Lower lobe of right lung (tissue), 2 donors: ENCODE measurements at regions not wholly inside any gene's neighbourhood (a gene's known extent, or its start where the extent isn't known, plus 50 kb on each side); places are given as distances from the start of the nearest gene placed in this dataset.
A peak's percentile ranks its signal among the peaks of the same experiment; 100 is the strongest.

Source experiments
- ATAC-seq, 2 donors: fragments of 200-7000 bp; cut with Tn5 transposase; one replicate each; pipeline ENCODE4 v1.9.1; 2020 to 2022; ENCODE audit warnings: mild to moderate bottlenecking in 2 of 2, moderate library complexity in 2 of 2
- DNase-seq: peaks from one replicate; pipeline ENCODE4 v3.0.0-alpha.2; 2020
- H3K27ac ChIP-seq: fragments of 200-600 bp; one replicate; pipeline ENCODE4 v1.8.0; 2022
- H3K27me3 ChIP-seq: fragments of 200-600 bp; one replicate; pipeline ENCODE4 v1.8.0; 2022; ENCODE audit warnings: low read depth
- H3K36me3 ChIP-seq: fragments of 200-600 bp; one replicate; pipeline ENCODE4 v1.8.0; 2022; ENCODE audit warnings: mild to moderate bottlenecking
- H3K4me1 ChIP-seq: fragments of 200-600 bp; one replicate; pipeline ENCODE4 v1.8.0; 2022
- H3K4me3 ChIP-seq: fragments of 200-600 bp; one replicate; pipeline ENCODE4 v1.8.0; 2022; ENCODE audit warnings: mild to moderate bottlenecking
- H3K9me3 ChIP-seq: fragments of 200-600 bp; one replicate; pipeline ENCODE4 v1.8.0; 2022
- CTCF ChIP-seq: fragments of 200-600 bp; IDR thresholded peaks from one replicate; pipeline ENCODE4 v1.8.0; 2022; ENCODE audit warnings: antibody characterized with exemption, mild to moderate bottlenecking
- intact Hi-C: fragments of 100-400 bp; cut with DNase I; formaldehyde crosslinking; loops from one replicate; pipeline ENCODE4 v1.11.0; 2022
- donor health status: DM: no; HTN: yes; CAD: no; lungs with severe emphysema.

GRCh38 chr15:39092354-39092753, 488.5 kb upstream of the THBS1 start:
- no peak for TF ChIP-seq CTCF
- intact Hi-C loops, result no loop called here
- H3K9me3 ChIP-seq, result no peaks in the 10 kb centered on the region
- no peak overlapping the region for H3K27ac ChIP-seq
- DNase-seq (no peak), ATAC-seq (peak in 1 of 2 donors; percentile 9)
- no peaks in the 10 kb centered on the region for H3K27me3 ChIP-seq
- H3K4me3 ChIP-seq, result no peak overlapping the region
- H3K4me1 ChIP-seq, result no peaks in the 10 kb centered on the region
- H3K36me3 ChIP-seq, result no peaks in the 10 kb centered on the region

GRCh38 chr15:39092761-39093160, 488.1 kb upstream of the THBS1 start:
- H3K9me3 ChIP-seq, result no peaks in the 10 kb centered on the region
- no peaks in the 10 kb centered on the region for H3K27me3 ChIP-seq
- DNase-seq, result no peak
- no peak overlapping the region for H3K27ac ChIP-seq
- no peak overlapping the region for H3K4me3 ChIP-seq
- peak in 1 of 2 donors; percentile 37 for ATAC-seq
- H3K36me3 ChIP-seq, result no peaks in the 10 kb centered on the region
- H3K4me1 ChIP-seq, result no peaks in the 10 kb centered on the region
- no peak for TF ChIP-seq CTCF
- intact Hi-C loops, result no loop called here

GRCh38 chr15:39094116-39094515, 486.8 kb upstream of the THBS1 start:
- no peak overlapping the region for H3K4me3 ChIP-seq
- no peak for ATAC-seq
- no peaks in the 10 kb centered on the region for H3K9me3 ChIP-seq
- no peak for TF ChIP-seq CTCF
- no peaks in the 10 kb centered on the region for H3K4me1 ChIP-seq
- intact Hi-C loops, result no loop called here
- H3K27me3 ChIP-seq, result no peaks in the 10 kb centered on the region
- no peak for DNase-seq
- H3K36me3 ChIP-seq, result no peaks in the 10 kb centered on the region
- H3K27ac ChIP-seq, result no peak overlapping the region

- no peak overlapping the region for H3K27ac ChIP-seq
- H3K9me3 ChIP-seq, result no peaks in the 10 kb centered on the region
- H3K36me3 ChIP-seq, result no peaks in the 10 kb centered on the region
- no peak for DNase-seq
- TF ChIP-seq CTCF, result no peak
- H3K4me1 ChIP-seq, result no peaks in the 10 kb centered on the region
- no peaks in the 10 kb centered on the region for H3K27me3 ChIP-seq
- H3K4me3 ChIP-seq, result no peak overlapping the region
- no peak for ATAC-seq
- intact Hi-C loops, result no loop called here
Measured at GRCh38 chr15:39095218-39095879, 485.5 kb upstream of the THBS1 start.

GRCh38 chr15:39096608-39097205, 484.2 kb upstream of the THBS1 start:
- no peak overlapping the region for H3K27ac ChIP-seq
- ATAC-seq (no peak), DNase-seq (no peak)
- H3K4me1 ChIP-seq, result no peaks in the 10 kb centered on the region
- no peaks in the 10 kb centered on the region for H3K9me3 ChIP-seq
- intact Hi-C loops, result no loop called here
- H3K36me3 ChIP-seq, result no peaks in the 10 kb centered on the region
- TF ChIP-seq CTCF, result no peak
- H3K4me3 ChIP-seq, result no peak overlapping the region
- no peaks in the 10 kb centered on the region for H3K27me3 ChIP-seq
